B cell (primary cell): ENCODE measurements at regions not wholly inside any gene's neighbourhood (a gene's known extent, or its start where the extent isn't known, plus 50 kb on each side); places are given as distances from the start of the nearest gene placed in this dataset.

Experiments used
- CTCF ChIP-seq: fragments of 200-600 bp; IDR thresholded peaks from one replicate; pipeline ENCODE4 v1.8.0; 2022; ENCODE audit warnings: antibody characterized with exemption, mild to moderate bottlenecking
- EZH2 ChIP-seq: IDR thresholded peaks from 2 replicates; pipeline ENCODE4 v1.6.1; 2012; ENCODE audit warnings: borderline replicate concordance, low read depth, mild to moderate bottlenecking, moderate library complexity, low read length; ENCODE audit not compliant: insufficient read depth, poor library complexity, severe bottlenecking

GRCh38 chrX:97995834-97996233 is 1112.1 kb downstream of the RPA4 start:
- TF ChIP-seq CTCF, result no peak
- no peak for TF ChIP-seq EZH2
